Right lobe of liver (tissue), 4 donors: ENCODE measurements at regions not wholly inside any gene's neighbourhood (a gene's known extent, or its start where the extent isn't known, plus 50 kb on each side); places are given as distances from the start of the nearest gene placed in this dataset.

ENCODE experiments used
- POLR2A ChIP-seq: fragments of 450-650 bp; IDR thresholded peaks from one replicate; pipeline ENCODE4 v1.6.1; 2017; ENCODE audit warnings: antibody characterized with exemption, mild to moderate bottlenecking
- TF ChIP-seq, protein P1 (sequence below), 4 donors: fragments of 200-600 bp in 3 of 4; fragments of 450-650 bp in 1 of 4; IDR thresholded peaks; one replicate each; pipeline versions ENCODE4 v1.5.1 to v1.8.0; 2016 to 2022; ENCODE audit warnings: antibody characterized with exemption in 4 of 4, mild to moderate bottlenecking in 2 of 4
- donor health status: DM: no; HTN: no; CAD: no.
- donor health status: DM: no; HTN: no; CAD: no.
- donor health status: DM: no; HTN: yes; CAD: no.

GRCh38 chr21:15414057-15414456 lies 315.7 kb upstream of the USP25 start:
- TF ChIP-seq, protein P1, sequence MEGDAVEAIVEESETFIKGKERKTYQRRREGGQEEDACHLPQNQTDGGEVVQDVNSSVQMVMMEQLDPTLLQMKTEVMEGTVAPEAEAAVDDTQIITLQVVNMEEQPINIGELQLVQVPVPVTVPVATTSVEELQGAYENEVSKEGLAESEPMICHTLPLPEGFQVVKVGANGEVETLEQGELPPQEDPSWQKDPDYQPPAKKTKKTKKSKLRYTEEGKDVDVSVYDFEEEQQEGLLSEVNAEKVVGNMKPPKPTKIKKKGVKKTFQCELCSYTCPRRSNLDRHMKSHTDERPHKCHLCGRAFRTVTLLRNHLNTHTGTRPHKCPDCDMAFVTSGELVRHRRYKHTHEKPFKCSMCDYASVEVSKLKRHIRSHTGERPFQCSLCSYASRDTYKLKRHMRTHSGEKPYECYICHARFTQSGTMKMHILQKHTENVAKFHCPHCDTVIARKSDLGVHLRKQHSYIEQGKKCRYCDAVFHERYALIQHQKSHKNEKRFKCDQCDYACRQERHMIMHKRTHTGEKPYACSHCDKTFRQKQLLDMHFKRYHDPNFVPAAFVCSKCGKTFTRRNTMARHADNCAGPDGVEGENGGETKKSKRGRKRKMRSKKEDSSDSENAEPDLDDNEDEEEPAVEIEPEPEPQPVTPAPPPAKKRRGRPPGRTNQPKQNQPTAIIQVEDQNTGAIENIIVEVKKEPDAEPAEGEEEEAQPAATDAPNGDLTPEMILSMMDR (IDR thresholded peaks at IDR 0.05), result no peak
- no peak for TF ChIP-seq POLR2A
